DND-41 (cell line): ENCODE measurements at regions not wholly inside any gene's neighbourhood (a gene's known extent, or its start where the extent isn't known, plus 50 kb on each side); places are given as distances from the start of the nearest gene placed in this dataset.

Source experiments
- EZH2 ChIP-seq: IDR thresholded peaks from 3 replicates; pipeline ENCODE4 v1.6.1; 2012; ENCODE audit warnings: borderline replicate concordance, low read depth, mild to moderate bottlenecking, moderate library complexity, low read length, inconsistent platforms; ENCODE audit not compliant: severe bottlenecking
- TF ChIP-seq, protein P1 (sequence below): IDR thresholded peaks from 2 replicates; pipeline ENCODE4 v1.5.1; 2012; ENCODE audit warnings: borderline replicate concordance, low read length, moderate library complexity, mild to moderate bottlenecking; ENCODE audit not compliant: poor library complexity, severe bottlenecking; ENCODE audit errors: extremely low read depth

DNA sequence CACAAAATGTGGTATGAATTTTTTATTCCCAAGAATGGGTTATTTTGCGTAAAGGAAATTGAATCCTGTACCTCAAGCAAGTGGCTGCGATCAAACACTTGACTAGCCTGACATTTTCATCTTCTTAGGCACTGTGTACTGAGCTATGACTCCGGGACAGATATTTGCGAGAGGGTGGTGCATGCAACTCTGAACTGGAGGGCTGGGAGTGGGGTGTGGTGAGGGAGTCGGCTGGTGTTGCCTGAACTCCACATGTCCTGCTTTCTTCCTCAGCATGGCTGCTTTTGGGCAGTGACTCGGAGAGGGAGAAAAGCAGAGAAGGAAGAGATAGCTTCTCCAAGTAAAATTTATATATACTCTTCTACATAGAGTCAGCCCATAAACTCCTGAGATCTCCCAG is 68.5 kb upstream of the GATB start:
- TF ChIP-seq, protein P1, sequence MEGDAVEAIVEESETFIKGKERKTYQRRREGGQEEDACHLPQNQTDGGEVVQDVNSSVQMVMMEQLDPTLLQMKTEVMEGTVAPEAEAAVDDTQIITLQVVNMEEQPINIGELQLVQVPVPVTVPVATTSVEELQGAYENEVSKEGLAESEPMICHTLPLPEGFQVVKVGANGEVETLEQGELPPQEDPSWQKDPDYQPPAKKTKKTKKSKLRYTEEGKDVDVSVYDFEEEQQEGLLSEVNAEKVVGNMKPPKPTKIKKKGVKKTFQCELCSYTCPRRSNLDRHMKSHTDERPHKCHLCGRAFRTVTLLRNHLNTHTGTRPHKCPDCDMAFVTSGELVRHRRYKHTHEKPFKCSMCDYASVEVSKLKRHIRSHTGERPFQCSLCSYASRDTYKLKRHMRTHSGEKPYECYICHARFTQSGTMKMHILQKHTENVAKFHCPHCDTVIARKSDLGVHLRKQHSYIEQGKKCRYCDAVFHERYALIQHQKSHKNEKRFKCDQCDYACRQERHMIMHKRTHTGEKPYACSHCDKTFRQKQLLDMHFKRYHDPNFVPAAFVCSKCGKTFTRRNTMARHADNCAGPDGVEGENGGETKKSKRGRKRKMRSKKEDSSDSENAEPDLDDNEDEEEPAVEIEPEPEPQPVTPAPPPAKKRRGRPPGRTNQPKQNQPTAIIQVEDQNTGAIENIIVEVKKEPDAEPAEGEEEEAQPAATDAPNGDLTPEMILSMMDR: no peak
- no peak for TF ChIP-seq EZH2
